HepG2 (cell line): ENCODE measurements at regions not wholly inside any gene's neighbourhood (a gene's known extent, or its start where the extent isn't known, plus 50 kb on each side); places are given as distances from the start of the nearest gene placed in this dataset.
A peak's percentile ranks its signal among the peaks of the same experiment; 100 is the strongest.

ENCODE experiments used
- ATAC-seq: fragments of 200-7000 bp; cut with Tn5 transposase; 3 replicates; pipeline ENCODE4 v1.9.1; 2020; ENCODE audit warnings: mild to moderate bottlenecking, moderate library complexity
- BruUV-seq: library from RNA; stranded (reverse); fragments of 400-500 nt; replicated peaks from 2 replicates; lab custom pipeline; 2021; lab: Mats Ljungman, UMichigan
- CTCF ChIA-PET: fragments of 300-600 bp; formaldehyde crosslinking; extraction: SDS; loops from one replicate; lab custom pipeline; 2021; ENCODE audit warnings: low total read pairs, inconsistent platforms, low intra/inter-chr PET ratio; lab: Yijun Ruan, JAX
- POLR2A ChIA-PET: fragments of 350-600 bp; sonication (Branson Sonifier 250); formaldehyde crosslinking; loops from one replicate; lab custom pipeline; 2020; ENCODE audit warnings: antibody characterized with exemption, inconsistent platforms; lab: Yijun Ruan, JAX
- DNase-seq: peaks from one replicate; pipeline ENCODE4 v3.0.0-alpha.2; 2015; ENCODE audit warnings: low spot score
- FAIRE-seq: peaks from 3 replicates; lab custom pipeline; 2011; peaks lifted over from hg19 to GRCh38; lab: Jason Lieb, UNC
- H2AFZ ChIP-seq: one replicate; pipeline ENCODE4 v1.6.1; 2011; ENCODE audit warnings: low read length, inconsistent platforms
- H3K27ac ChIP-seq: fragments of 300-600 bp; 3 replicates; pipeline ENCODE4 v1.8.0; 2011; ENCODE audit warnings: mixed run types, mild to moderate bottlenecking, mixed read lengths, low read length, inconsistent platforms; ENCODE audit not compliant: insufficient read depth; ENCODE audit errors: extremely low read length
- H3K27me3 ChIP-seq, 2 experiments: fragments of 200-600 bp in 1 of 2; 2 replicates in 1 of 2; 3 replicates in 1 of 2; pipeline versions ENCODE4 v1.6.0 to v1.8.0; 2011; ENCODE audit warnings: low read length in 2 of 2, mild to moderate bottlenecking in 2 of 2, moderate library complexity in 2 of 2, inconsistent platforms in 1 of 2; ENCODE audit not compliant: insufficient read depth in 2 of 2, control insufficient read depth in 1 of 2
- H3K36me3 ChIP-seq, 2 experiments: fragments of 200-600 bp in 1 of 2; replicated peaks in 1 of 2; 2 replicates in 1 of 2; 3 replicates in 1 of 2; pipeline versions ENCODE4 v1.5.1 to v1.8.0; 2011; ENCODE audit warnings: low read length in 2 of 2, inconsistent platforms in 1 of 2; ENCODE audit not compliant: insufficient read depth in 2 of 2, control insufficient read depth in 1 of 2
- H3K4me1 ChIP-seq: 2 replicates; pipeline ENCODE4 v1.5.1; 2012; ENCODE audit warnings: low read length, inconsistent platforms; ENCODE audit not compliant: insufficient read depth
- H3K4me2 ChIP-seq: 2 replicates; pipeline ENCODE4 v1.6.0; 2011; ENCODE audit warnings: low read depth, low read length, inconsistent platforms
- H3K4me3 ChIP-seq, 3 experiments: fragments of 200-600 bp in 1 of 3; sonication (generic), shearing (Covaris generic) in 1 of 3; replicated peaks in 1 of 3; 2 replicates each; pipeline ENCODE4 v1.5.1; 2011 to 2016; ENCODE audit warnings: low read length in 3 of 3, inconsistent platforms in 2 of 3, low read depth in 2 of 3, mild to moderate bottlenecking in 2 of 3, control low read depth in 1 of 3, mixed read lengths in 1 of 3; ENCODE audit not compliant: insufficient read depth in 1 of 3
- H3K79me2 ChIP-seq: one replicate; pipeline ENCODE4 v1.6.1; 2011; ENCODE audit warnings: low read length, inconsistent platforms; ENCODE audit not compliant: insufficient read depth
- H3K9ac ChIP-seq: 2 replicates; pipeline ENCODE4 v1.6.0; 2011; ENCODE audit warnings: mild to moderate bottlenecking, low read depth, low read length, inconsistent platforms; ENCODE audit not compliant: insufficient read depth
- H3K9me3 ChIP-seq: 2 replicates; pipeline ENCODE4 v1.5.1; 2012; ENCODE audit warnings: mild to moderate bottlenecking, low read length
- H4K20me1 ChIP-seq: 2 replicates; pipeline ENCODE4 v1.6.0; 2011; ENCODE audit warnings: inconsistent platforms, mild to moderate bottlenecking, low read length, moderate library complexity; ENCODE audit not compliant: insufficient read depth
- ARID2 ChIP-seq: sonication (generic); formaldehyde crosslinking; IDR thresholded peaks from 2 replicates; pipeline ENCODE4 v1.8.1; 2022; ENCODE audit warnings: mild to moderate bottlenecking, missing genetic modification reagents, borderline replicate concordance
- FOSL1 ChIP-seq: sonication (generic); formaldehyde crosslinking; IDR thresholded peaks from 2 replicates; pipeline ENCODE4 v1.9.0; 2021; ENCODE audit warnings: missing genetic modification reagents, borderline replicate concordance
- FOXK1 ChIP-seq: sonication (generic); formaldehyde crosslinking; IDR thresholded peaks from 2 replicates; pipeline ENCODE4 v1.4.0; 2020; ENCODE audit warnings: low read depth, missing genetic modification reagents, borderline replicate concordance
- GABPA ChIP-seq, 2 experiments: IDR thresholded peaks; 2 replicates each; pipeline ENCODE4 v1.6.1; 2011 to 2016; ENCODE audit warnings: low read depth in 2 of 2, low read length in 1 of 2, missing biosample characterization in 1 of 2, missing genetic modification characterization in 1 of 2
- KDM2A ChIP-seq: sonication (generic); formaldehyde crosslinking; IDR thresholded peaks from 2 replicates; pipeline ENCODE4 v1.4.0; 2020; ENCODE audit warnings: low read depth, missing genetic modification reagents, borderline replicate concordance
- LCORL ChIP-seq, 2 experiments: fragments of 450-650 bp in 1 of 2; sonication (generic) in 1 of 2; formaldehyde crosslinking in 1 of 2; IDR thresholded peaks; 2 replicates each; pipeline versions ENCODE4 v1.5.0 to v1.6.1; 2017 to 2020; ENCODE audit warnings: antibody characterized with exemption in 1 of 2, missing genetic modification reagents in 1 of 2
- POGZ ChIP-seq: sonication (generic); formaldehyde crosslinking; IDR thresholded peaks from 2 replicates; pipeline ENCODE4 v1.4.0; 2020; ENCODE audit warnings: mild to moderate bottlenecking, missing genetic modification reagents
- SALL2 ChIP-seq: sonication (generic); formaldehyde crosslinking; IDR thresholded peaks from 2 replicates; pipeline ENCODE4 v1.8.1; 2023; ENCODE audit warnings: mild to moderate bottlenecking, missing genetic modification reagents, inconsistent platforms
- SMC3 ChIP-seq: IDR thresholded peaks from 2 replicates; pipeline ENCODE4 v1.6.1; 2011; ENCODE audit warnings: low read length, improper control_type of control experiment
- TRIM22 ChIP-seq: fragments of 450-650 bp; IDR thresholded peaks from 2 replicates; pipeline ENCODE4 v1.6.1; 2017
- ZFAT ChIP-seq: sonication (generic); formaldehyde crosslinking; conservative IDR thresholded peaks from 2 replicates; pipeline ENCODE4 v1.8.1; 2023; ENCODE audit warnings: missing genetic modification reagents, inconsistent platforms
- ZMAT5 ChIP-seq: sonication (generic); formaldehyde crosslinking; IDR thresholded peaks from 2 replicates; pipeline ENCODE4 v1.5.0; 2020; ENCODE audit warnings: mild to moderate bottlenecking, low read depth, missing genetic modification reagents, borderline replicate concordance
- ZNF329 ChIP-seq: sonication (generic); formaldehyde crosslinking; IDR thresholded peaks from 2 replicates; pipeline ENCODE4 v1.9.0; 2021; ENCODE audit warnings: low read depth, mild to moderate bottlenecking, missing genetic modification reagents
- ZNF501 ChIP-seq: sonication (generic); formaldehyde crosslinking; IDR thresholded peaks from 2 replicates; pipeline ENCODE4 v1.5.1; 2020; ENCODE audit warnings: mild to moderate bottlenecking, moderate library complexity, missing genetic modification reagents
- ZNF556 ChIP-seq: sonication (generic); formaldehyde crosslinking; IDR thresholded peaks from 2 replicates; pipeline ENCODE4 v1.4.0; 2020; ENCODE audit warnings: mild to moderate bottlenecking, missing genetic modification reagents, borderline replicate concordance
- ZNF891 ChIP-seq: sonication (generic); formaldehyde crosslinking; IDR thresholded peaks from 2 replicates; pipeline ENCODE4 v1.5.0; 2020; ENCODE audit warnings: mild to moderate bottlenecking, missing genetic modification reagents
- WGBS: methylation state at CpG from one replicate; pipeline ENCODE4 v1.1.6; 2017; ENCODE audit warnings: low lambda C conversion rate; 5-methylcytosine and 5-hydroxymethylcytosine counted together
- in situ Hi-C: cut with HindIII; loops from 2 replicates; pipeline ENCODE4 v1.10.0; 2017; ENCODE audit warnings: low pct_unique_long_range_greater_than_20kb; ENCODE audit not compliant: extremely low pct_ligation_motif_present
- intact Hi-C: fragments of 100-400 bp; cut with micrococcal nuclease; formaldehyde crosslinking; loops from one replicate; pipeline ENCODE4 v1.10.0; 2022; ENCODE audit not compliant: unreplicated experiment
- TF ChIP-seq, protein P1 (sequence below): sonication (generic); formaldehyde crosslinking; IDR thresholded peaks from 2 replicates; pipeline ENCODE4 v1.5.1; 2020; ENCODE audit warnings: mild to moderate bottlenecking, missing genetic modification reagents, moderate library complexity

DNA sequence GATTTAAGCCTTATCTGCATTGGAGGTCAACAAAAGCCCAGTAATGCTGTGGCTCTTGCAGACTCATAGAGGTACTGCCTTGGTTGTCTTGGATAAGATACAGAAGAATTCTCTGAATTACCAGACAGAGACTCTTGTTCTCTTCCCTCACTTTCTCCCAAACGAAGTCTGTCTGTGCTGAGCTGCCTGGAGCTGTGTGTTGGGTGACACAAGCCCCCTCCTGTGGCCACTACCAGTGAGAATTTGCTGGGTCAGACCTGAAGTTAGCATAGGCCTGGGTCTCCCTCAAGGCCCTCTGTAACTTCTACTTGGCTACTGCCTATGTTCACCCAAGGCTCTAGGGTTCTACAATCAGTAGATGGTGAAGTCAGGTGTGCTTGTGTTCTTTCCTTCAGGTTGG is 413.0 kb downstream of the PCDH20 start (continued):
- TF ChIP-seq ZNF891 (CRISPR knock-in tag), result no peak
- no peak for TF ChIP-seq SALL2
- no peak for TF ChIP-seq SMC3
- no peak for TF ChIP-seq FOXK1 (CRISPR knock-in tag)
- TF ChIP-seq POGZ (CRISPR knock-in tag), result no peak
- TF ChIP-seq GABPA (IDR thresholded peaks at IDR 0.05; ENCODE audit: low read depth, low read length), result no peak
- TF ChIP-seq GABPA (CRISPR knock-in tag; IDR thresholded peaks at IDR 0.05; ENCODE audit: low read depth), result no peak

GRCh38 chr13:60990032-60990733 is 425.5 kb downstream of the PCDH20 start:
- no peaks in the 10 kb centered on the region for H3K4me1 ChIP-seq
- POLR2A ChIA-PET, result no interaction called here
- 13% methylated on average over 3 of the region's 4 CpGs for WGBS
- H2AFZ ChIP-seq, result no peak overlapping the region
- no TSS peak for BruUV-seq
- ATAC-seq (no peak; the same call in 2 of the 3 replicates), DNase-seq (peak; percentile 12), FAIRE-seq (no peak)
- no peaks in the 10 kb centered on the region for H3K79me2 ChIP-seq
- H3K4me3 ChIP-seq, result no peak overlapping the region
- no peak overlapping the region for H3K27ac ChIP-seq
- H3K27me3 ChIP-seq, result no peaks in the 10 kb centered on the region
- CTCF ChIA-PET, result no interaction called here
- H3K4me2 ChIP-seq, result no peak overlapping the region
- H3K9me3 ChIP-seq, result no peaks in the 10 kb centered on the region; the same call in 1 of the 2 replicates
- no peaks in the 10 kb centered on the region for H4K20me1 ChIP-seq
- H3K36me3 ChIP-seq, result no peaks in the 10 kb centered on the region
- H3K9ac ChIP-seq, result no peak overlapping the region
- in situ Hi-C loops (no loop called here), intact Hi-C loops (loop anchor here (10.0 kb wide), 1 partner anchor 335 kb away; no protein-coding TSS in a partner anchor)
- TF ChIP-seq ZNF329 (CRISPR knock-in tag) (no peak), KDM2A (CRISPR knock-in tag) (no peak), TRIM22 (no peak), ZMAT5 (no peak), ARID2 (CRISPR knock-in tag) (no peak), LCORL (IDR thresholded peaks at IDR 0.05) (no peak), LCORL (CRISPR knock-in tag; IDR thresholded peaks at IDR 0.05) (no peak), FOSL1 (CRISPR knock-in tag) (no peak), ZNF556 (CRISPR knock-in tag) (no peak), ZFAT (CRISPR knock-in tag) (no peak), ZNF501 (CRISPR knock-in tag) (no peak)
- TF ChIP-seq, protein P1, sequence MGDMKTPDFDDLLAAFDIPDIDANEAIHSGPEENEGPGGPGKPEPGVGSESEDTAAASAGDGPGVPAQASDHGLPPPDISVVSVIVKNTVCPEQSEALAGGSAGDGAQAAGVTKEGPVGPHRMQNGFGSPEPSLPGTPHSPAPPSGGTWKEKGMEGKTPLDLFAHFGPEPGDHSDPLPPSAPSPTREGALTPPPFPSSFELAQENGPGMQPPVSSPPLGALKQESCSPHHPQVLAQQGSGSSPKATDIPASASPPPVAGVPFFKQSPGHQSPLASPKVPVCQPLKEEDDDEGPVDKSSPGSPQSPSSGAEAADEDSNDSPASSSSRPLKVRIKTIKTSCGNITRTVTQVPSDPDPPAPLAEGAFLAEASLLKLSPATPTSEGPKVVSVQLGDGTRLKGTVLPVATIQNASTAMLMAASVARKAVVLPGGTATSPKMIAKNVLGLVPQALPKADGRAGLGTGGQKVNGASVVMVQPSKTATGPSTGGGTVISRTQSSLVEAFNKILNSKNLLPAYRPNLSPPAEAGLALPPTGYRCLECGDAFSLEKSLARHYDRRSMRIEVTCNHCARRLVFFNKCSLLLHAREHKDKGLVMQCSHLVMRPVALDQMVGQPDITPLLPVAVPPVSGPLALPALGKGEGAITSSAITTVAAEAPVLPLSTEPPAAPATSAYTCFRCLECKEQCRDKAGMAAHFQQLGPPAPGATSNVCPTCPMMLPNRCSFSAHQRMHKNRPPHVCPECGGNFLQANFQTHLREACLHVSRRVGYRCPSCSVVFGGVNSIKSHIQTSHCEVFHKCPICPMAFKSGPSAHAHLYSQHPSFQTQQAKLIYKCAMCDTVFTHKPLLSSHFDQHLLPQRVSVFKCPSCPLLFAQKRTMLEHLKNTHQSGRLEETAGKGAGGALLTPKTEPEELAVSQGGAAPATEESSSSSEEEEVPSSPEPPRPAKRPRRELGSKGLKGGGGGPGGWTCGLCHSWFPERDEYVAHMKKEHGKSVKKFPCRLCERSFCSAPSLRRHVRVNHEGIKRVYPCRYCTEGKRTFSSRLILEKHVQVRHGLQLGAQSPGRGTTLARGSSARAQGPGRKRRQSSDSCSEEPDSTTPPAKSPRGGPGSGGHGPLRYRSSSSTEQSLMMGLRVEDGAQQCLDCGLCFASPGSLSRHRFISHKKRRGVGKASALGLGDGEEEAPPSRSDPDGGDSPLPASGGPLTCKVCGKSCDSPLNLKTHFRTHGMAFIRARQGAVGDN, result no peak
